ENCODE measurements at regions not wholly inside any gene's neighbourhood (a gene's known extent, or its start where the extent isn't known, plus 50 kb on each side); places are given as distances from the start of the nearest gene placed in this dataset.

- DNase-seq (ENCODE audit: low read depth), result no peak
- TF ChIP-seq CTCF (IDR thresholded peaks at IDR 0.05; ENCODE audit: control insufficient read depth, insufficient read depth, low read depth, low read length, missing control alignments), result no peak
- H3K4me3 ChIP-seq (ENCODE audit: control insufficient read depth, low read depth, low read length), result no peak overlapping the region
Observed at GRCh38 chr9:23887781-23888180, 61.7 kb upstream of the ELAVL2 start.
